ENCODE measurements at regions not wholly inside any gene's neighbourhood (a gene's known extent, or its start where the extent isn't known, plus 50 kb on each side); places are given as distances from the start of the nearest gene placed in this dataset.

DNA sequence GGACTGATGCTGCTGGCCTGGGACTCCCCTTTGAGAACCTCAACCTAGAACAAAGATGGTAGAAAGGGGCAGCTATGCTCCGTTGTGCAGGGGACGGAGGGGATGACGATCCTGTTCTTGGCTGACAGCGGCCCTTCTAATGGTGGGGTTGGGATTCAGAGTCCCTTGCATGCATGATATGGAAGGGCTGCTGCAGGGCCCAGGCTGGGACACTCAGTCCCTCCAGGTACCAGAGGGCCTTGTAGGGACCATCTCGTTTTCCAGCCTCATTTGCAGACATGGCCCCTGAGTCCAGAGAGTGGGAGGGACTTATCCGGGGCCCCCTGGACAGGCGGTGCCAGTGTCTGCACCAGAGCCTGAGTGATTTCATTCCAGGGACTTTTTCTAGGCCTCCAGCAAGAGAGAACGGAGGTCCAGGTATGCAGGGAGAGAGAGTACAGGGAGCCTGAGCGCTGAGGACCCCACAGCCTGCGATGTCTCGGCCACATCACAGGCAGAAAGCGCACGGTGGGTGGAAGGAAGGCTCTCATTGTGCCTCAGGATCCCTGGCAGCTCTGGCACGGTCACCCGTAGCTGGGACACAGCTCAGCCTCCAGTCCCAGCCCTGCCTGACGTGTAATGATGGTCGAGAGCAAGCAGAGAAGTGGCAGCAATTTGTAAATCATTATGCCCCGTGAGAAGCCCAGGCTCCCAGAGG lies 860.8 kb downstream of the TBC1D22A start:
- TF ChIP-seq, protein P1, sequence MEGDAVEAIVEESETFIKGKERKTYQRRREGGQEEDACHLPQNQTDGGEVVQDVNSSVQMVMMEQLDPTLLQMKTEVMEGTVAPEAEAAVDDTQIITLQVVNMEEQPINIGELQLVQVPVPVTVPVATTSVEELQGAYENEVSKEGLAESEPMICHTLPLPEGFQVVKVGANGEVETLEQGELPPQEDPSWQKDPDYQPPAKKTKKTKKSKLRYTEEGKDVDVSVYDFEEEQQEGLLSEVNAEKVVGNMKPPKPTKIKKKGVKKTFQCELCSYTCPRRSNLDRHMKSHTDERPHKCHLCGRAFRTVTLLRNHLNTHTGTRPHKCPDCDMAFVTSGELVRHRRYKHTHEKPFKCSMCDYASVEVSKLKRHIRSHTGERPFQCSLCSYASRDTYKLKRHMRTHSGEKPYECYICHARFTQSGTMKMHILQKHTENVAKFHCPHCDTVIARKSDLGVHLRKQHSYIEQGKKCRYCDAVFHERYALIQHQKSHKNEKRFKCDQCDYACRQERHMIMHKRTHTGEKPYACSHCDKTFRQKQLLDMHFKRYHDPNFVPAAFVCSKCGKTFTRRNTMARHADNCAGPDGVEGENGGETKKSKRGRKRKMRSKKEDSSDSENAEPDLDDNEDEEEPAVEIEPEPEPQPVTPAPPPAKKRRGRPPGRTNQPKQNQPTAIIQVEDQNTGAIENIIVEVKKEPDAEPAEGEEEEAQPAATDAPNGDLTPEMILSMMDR (IDR thresholded peaks at IDR 0.05) = no peak
- no peak for TF ChIP-seq ZFX (IDR thresholded peaks at IDR 0.05; ENCODE audit: borderline replicate concordance)
